DMS79 (cell line): ENCODE measurements at regions not wholly inside any gene's neighbourhood (a gene's known extent, or its start where the extent isn't known, plus 50 kb on each side); places are given as distances from the start of the nearest gene placed in this dataset.
"Not testable (repeated sequence)": the region's sequence is repeated elsewhere in the genome, so short reads cannot be mapped to it uniquely, and the experiment has no call there.

Source experiments
- DNase-seq: peaks from one replicate; lab custom pipeline; 2025; lab: John Stamatoyannopoulos, UW

GRCh38 chr6:5898102-5898501, 108.6 kb downstream of the NRN1 start:
- no peak for DNase-seq

- no peak for DNase-seq
Observed at GRCh38 chr6:5896476-5897200, 110.1 kb downstream of the NRN1 start.

GRCh38 chr6:5894357-5894756, 112.4 kb downstream of the NRN1 start:
- DNase-seq, result no peak

- DNase-seq, result no peak
Observed at GRCh38 chr6:5893295-5893694, 113.4 kb downstream of the NRN1 start.

- no peak for DNase-seq
Observed at GRCh38 chr6:5892669-5893068, 114.1 kb downstream of the NRN1 start.

GRCh38 chr6:5878792-5879191, 127.9 kb downstream of the NRN1 start:
- DNase-seq, result no peak

- no peak for DNase-seq
Observed at GRCh38 chr6:5876076-5876475, 130.6 kb downstream of the NRN1 start.

- DNase-seq, result not testable (repeated sequence)
Observed at GRCh38 chr6:5873976-5874375, 132.7 kb downstream of the NRN1 start.

- no peak for DNase-seq
Observed at GRCh38 chr6:5871296-5871695, 135.4 kb downstream of the NRN1 start.

- DNase-seq, result no peak
Observed at GRCh38 chr6:5869676-5870075, 137.0 kb downstream of the NRN1 start.

GRCh38 chr6:5869261-5869660, 137.5 kb downstream of the NRN1 start:
- no peak for DNase-seq

GRCh38 chr6:5866547-5867051, 140.1 kb downstream of the NRN1 start:
- no peak for DNase-seq

- DNase-seq, result no peak
Observed at GRCh38 chr6:5865506-5866031, 141.2 kb downstream of the NRN1 start.

- DNase-seq, result no peak
Observed at GRCh38 chr6:5860849-5861248, 145.9 kb downstream of the NRN1 start.

- DNase-seq, result no peak
Observed at GRCh38 chr6:5855787-5856470, 150.8 kb downstream of the NRN1 start.

- no peak for DNase-seq
Observed at GRCh38 chr6:5854899-5855298, 151.8 kb downstream of the NRN1 start.

GRCh38 chr6:5851261-5851757, 155.4 kb downstream of the NRN1 start:
- peak; percentile 28 for DNase-seq

GRCh38 chr6:5850848-5851255, 155.9 kb downstream of the NRN1 start:
- no peak for DNase-seq

- no peak for DNase-seq
Observed at GRCh38 chr6:5846889-5847288, 159.8 kb downstream of the NRN1 start.

GRCh38 chr6:5846335-5846734, 160.4 kb downstream of the NRN1 start:
- DNase-seq, result no peak

GRCh38 chr6:5843078-5843477, 163.6 kb downstream of the NRN1 start:
- no peak for DNase-seq

GRCh38 chr6:5840734-5841390, 165.9 kb downstream of the NRN1 start:
- DNase-seq, result no peak
